Activated effector memory CD4-positive, alpha-beta T cell treated with anti-CD3 and anti-CD28 coated beads, Interleukin-2, amount 50 U/mL, for 16 hours (primary cell): ENCODE measurements at regions not wholly inside any gene's neighbourhood (a gene's known extent, or its start where the extent isn't known, plus 50 kb on each side); places are given as distances from the start of the nearest gene placed in this dataset.

Source experiments
- DNase-seq: peaks from one replicate; pipeline ENCODE4 v3.0.0-alpha.2; 2020

DNA sequence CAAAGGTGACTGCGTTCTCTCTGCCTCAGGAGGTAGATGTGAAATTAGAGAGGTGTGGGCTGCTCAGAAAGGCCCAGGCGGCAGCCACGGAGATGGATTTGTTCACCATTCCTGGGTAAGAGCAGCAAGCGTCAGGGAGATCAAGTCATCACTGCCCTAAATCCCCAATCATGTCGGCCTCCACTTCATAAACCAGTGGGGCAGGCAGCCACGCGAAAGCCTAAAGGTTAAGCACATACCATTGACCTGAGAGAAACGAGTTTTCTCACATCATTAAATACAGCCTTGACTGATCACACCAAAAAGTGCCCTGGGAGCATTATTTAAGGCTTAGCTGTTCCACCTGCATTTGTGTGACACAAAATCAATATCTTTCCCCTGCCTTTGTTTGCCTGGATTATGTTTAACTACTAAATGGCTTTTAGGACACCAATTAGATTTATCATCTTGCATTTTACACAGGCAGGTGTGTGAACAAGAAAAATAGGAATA, 50.7 kb upstream of the FOXB1 start:
- no peak for DNase-seq

DNA sequence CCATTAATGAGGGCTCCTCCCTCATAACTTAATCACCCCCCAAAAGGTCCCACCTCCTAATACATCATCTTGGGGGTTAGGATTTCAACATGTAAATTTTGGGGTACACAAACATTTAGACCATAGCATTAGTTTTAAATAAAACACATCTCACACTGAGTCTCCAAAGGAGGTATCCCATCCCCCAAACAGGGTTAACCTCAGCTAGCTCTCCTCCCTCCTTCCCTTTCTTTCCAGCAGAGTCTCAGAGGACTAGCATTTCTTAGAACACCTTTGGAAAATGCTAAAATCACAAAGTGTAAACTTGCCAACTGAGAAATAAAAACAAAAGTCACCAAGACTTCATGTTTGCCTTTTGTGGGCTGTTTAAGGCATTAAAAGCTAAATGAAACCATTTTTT, 51.2 kb upstream of the FOXB1 start:
- no peak for DNase-seq

DNA sequence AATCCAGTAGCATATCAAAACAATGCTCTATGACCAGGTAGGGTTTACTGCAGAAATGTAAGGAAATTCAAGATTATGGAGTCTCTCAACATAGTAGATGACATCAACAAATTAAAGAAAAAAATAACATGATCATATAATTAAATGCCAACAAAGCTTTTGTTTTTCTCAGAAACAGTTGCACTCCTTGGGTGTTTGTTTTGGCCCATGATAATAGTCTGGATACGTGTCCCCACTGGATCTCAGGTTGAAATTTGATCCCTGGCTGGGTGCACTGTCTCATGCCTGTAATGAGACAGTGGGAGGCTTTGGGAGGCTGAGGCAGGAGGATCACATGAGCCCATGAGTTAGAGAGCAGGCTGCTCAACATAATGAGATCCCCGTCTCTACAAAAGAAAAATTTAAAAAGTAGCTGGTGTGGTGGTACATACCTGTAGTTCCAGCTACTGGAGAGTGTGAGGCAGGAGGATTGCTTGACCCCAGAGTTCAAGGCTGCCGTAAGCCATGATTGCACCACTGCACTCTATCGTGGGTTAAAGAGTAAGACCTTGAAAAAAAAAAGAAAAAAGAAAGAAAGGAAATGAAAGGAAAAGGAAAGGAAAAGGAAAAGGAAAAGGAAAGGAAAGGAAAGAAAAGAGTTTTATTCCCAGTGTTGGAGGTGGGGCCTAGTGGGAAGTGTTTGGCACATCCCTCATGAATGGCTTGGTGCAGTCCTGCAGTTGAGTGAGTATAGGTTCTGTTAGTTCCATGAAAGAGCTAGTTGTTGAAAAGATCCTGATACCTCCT, 53.3 kb upstream of the FOXB1 start:
- no peak for DNase-seq

DNA sequence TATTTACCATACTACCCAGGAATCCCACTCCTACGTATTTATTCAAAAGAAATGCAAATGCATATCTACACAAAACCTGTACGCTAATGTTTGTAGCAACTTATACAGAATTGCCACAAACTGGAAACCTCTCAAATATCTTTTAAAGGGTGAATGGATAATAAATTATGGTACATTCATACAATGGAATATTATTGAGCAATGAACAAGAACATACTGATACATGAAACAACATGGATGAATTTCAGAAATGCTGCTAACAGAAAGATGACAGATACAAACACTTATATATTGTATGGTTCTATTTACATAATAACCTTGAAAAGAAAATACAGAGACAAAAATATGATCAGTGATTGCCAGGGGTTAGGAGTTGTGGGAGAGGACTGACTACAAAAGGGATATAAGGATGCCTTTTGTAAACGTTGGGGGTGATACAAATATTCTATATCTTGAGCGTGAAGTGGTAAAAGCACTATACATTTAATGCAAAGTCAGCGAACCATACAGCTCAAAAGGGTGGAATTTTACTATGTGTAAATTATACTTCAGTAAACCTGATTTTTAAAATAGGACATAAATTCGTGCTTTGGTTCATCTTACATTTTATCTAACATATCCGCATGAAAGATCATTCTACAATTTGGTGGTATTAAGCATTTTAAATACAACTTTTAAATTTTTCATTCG, 55.0 kb upstream of the FOXB1 start:
- DNase-seq = no peak

DNA sequence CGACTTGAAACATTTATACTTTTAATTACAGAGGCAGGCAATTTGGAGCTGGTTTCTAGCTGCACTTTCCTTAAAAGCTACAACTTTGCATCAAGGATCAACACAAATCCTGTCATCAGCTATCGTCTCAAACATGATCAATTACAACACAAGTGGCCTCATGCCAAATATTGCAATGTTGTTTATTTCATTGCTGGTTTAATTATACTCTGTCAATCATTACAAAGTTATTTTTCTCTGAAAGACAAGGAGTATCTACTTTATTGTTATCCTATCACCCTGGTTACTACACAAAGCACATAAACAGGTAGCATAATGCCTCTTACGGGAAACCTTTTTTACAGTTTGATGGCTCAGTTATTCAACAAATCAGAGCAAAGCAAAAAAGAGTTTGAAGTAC, 58.0 kb upstream of the FOXB1 start:
- no peak for DNase-seq

DNA sequence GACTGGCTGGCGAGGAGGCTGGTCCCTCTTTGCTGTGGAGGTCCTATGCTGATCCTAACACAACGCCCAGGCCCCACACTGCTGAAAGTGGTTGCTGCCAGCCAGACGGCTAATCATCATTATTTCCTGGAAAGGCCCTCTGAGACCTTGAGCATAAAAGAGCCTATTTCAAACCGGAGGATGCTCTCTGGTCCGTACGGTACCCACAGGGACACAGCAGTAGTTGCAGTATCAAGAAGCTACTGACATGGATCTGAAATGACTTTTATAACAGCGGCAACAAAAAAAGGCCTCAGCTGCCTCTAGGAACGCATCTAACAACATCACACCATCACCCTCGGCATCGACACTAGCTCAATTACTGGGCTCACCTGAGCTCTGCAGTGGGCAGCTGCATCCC, 59.1 kb upstream of the FOXB1 start:
- no peak for DNase-seq

DNA sequence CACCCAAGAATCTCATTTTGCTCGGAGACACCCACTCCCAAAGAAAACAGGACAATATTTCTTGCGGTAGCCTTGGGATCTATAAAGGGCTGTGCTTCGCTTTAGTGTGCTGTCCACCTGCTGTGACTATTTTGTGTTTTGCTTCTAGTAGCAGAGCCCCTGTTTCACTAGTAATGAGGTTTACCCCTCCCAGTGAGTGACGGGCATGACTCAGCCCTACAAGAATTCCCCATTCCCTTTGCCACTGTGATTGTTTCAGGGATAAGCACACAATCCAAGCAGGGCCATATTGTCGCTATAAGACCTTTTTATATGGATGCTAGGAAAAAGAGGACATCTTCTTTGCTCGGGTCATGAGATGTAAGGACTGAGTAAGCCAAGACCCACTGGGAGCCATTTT, 62.5 kb upstream of the FOXB1 start:
- no peak for DNase-seq

DNA sequence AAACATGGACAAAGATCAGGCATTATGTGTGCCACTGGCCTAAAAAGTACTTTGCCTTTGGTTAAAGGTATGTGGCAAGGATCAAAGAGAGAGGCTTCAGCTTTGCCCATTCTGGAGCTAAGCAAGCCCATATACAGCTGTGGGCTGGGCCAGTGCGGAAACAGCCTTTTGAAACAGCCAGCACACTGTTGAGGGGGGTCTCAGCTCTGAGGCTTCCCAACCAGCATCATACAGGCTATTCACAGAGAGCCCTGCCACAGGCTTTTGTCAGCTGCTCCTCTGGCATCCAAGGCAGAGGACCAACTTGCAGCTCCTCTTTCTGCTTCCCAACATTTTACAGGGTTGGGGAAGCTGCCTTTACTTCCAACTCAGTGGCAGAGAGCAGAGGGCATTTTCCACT, 63.2 kb upstream of the FOXB1 start:
- no peak for DNase-seq

DNA sequence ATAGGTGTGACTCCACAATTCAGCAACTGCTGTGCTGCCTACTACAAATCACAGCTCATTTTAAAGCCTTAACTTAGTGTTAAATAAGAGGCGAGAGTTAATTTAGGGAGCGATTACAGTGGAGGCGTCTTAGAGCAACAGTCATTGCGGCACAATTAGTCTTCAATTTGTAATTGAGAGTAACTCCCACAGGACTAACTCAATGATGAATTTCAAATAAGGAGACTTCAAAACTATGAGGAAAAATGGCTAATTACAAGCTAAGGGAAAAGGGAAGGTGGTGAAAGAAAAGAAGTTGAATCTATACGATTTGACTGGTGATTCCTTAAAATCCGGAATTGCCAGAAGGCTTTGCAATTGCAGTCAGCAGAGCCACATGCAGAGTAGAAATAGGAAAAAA, 63.7 kb upstream of the FOXB1 start:
- DNase-seq = no peak

DNA sequence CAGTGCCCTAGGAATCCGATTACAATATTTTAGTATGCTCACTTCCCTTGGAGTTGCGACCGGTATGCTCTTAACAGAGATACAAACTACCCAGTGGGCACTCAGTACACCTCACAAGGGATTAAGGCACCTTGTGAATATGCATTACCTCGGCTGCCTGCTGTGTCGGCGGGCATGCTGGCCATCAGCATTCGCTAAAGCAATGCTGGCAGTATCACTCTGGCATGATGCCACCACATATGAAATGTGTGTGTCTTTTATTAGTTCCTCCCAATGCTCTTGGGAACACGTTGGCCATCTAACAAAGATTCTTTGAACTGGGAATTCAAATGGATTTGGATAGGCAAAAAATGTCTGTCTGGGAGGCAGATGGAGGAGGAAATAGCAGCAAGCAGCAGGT, 67.4 kb upstream of the FOXB1 start:
- no peak for DNase-seq

DNA sequence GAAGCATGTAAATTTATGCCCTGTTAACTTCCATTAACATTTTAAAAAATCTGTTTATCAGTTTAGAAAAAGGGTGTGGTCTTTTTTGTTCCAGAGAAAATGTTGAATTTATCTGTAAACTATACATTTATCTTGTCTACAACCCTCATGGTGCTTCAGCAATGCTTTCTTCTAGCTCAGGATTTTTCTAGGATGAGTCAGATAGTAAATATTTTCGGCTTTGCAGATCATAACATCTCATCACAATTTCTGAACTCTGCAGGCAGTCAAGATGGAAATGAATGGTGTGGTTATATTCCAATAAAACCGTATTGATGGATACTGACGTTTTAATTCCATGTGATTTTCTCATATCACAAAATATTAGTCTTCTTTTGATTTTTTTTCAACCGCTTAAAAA, 70.5 kb upstream of the FOXB1 start:
- no peak for DNase-seq

DNA sequence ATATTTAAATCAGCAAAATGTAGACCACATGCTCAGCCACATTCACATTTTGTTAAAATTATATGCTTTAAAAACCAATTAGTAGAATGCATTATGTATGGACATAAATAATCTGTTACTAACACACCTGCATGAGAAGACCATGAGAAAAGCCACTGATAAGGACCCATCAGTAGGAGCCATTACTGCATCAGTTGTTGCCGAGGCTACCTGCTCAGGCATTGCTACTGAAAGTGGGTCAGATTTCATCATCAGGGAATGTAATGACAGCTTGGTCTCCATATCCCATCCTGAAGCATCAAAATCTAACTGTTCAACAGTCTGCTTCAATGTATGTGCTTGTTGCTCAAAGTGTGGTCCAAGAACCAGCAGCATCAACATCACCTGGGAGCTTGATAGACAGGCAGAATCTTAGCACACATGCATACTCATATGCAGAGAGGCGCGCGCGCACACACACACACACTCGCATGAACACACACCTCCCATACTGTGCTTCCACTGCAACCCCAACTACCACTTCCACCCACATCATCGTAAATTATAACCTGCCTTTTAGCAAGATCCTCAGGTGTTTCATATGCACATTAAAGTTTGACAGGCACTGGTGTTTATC, 72.4 kb upstream of the FOXB1 start:
- no peak for DNase-seq

DNA sequence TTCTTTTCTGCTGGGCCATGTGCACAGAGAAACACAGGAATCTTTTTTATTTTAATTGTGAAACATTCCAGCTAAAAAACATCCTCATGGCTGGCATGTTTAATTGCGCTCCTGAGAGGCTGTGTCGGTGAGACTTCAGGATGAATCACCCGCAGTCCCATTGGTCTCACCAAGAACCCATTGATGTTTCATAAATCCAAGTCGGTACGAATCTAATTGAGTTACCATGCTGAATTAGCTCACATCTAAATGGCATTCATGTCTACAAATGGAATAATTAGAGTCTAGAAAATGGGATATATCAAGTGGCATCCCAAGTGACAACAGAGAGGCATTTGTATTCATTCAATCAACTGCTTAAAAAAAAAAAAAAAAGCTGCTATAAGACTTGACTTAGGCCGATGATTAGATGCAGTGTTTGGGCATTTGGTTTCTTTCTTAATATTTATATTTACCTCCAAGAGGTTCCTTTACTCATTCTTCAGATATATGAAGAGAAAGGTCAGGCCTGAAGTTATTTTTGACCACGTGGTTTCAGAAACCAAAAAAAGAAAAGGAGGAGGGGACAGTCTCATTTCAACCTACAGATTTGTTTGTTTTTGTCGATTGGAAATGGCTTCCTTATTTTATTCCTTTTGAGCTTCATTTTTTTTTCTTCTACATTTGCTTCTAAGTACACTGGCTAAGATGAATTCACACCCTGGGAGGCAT, 79.1 kb upstream of the FOXB1 start:
- DNase-seq = no peak

DNA sequence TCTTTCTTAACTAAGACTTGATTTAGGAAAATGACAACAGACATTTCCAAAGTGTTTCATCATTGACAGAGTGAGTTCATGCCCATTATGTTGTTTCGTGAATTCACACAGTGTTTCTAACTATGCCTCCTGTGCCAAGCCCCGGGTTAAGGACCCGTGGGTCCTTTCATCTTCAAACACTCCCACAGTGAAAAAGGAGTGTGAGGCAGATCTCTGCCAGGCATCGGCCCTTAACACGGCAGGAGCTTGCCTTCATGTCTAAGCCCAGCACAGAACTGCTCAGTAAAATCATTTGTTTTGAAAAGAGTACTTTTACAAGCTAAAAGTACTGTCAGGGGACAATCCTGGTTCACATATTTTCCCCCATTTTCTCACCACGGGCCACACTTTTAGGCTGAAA, 80.0 kb upstream of the FOXB1 start:
- DNase-seq = no peak

DNA sequence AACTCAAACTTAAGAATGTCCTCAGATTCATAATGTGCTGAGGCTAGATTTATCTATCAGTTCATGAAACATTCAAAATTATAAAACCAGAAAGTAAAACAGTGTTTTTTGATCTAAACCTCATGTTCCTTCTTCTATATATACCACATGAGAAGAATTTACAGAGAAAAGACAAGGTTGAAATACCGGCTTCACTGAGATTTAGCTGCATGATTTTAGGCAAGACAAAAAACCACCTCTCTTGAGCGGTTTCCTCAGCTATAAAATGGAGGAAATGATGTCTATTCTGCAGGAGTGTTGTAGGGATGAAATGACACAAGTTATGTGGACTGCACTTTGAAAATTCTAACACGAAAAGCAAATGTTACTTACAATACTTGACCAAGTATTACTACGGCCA, 80.6 kb upstream of the FOXB1 start:
- no peak for DNase-seq

DNA sequence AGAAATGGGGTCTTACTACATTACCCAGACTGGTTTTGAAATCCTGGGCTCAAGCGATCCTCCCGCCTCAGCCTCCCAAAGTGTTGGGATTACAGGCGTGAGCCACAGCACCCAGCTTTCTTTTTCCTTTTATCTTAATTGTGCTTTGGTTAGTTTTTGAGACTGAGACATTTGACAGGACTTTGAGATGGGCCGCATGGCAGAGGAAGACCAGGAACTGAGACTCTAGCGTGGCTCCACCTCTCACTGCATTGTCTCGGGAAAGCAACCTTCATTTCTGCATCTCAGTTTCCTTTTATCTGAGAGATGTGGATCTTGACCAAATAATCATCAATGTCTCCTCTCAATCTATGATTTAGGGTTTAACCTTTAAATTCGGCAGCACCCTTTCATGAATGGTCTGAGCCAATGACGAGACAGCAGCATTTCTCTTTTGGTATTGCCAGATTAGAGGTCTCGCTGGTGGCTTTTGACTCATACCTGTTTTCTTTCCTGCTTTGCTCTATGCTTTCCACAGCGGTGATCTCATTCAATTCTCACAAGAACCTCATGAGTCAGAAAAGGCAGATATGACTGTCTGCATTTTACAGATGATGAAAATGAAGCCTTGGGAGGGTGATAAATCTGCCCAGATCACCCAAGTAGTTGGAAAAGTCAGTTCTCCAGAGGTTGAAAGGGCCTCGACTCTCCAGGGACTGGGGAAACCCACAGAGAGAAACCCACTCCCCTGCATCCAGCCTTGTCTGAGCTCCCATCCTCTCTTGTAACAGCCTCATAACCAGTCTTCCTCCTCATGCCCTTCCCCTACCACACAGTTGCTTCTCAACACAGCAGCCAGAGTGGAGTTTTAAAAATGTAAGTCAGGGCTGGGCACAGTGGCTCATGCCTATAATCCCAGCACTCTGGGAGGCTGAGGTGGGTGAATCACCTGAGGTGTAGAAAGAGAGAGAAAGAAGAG, 84.8 kb upstream of the FOXB1 start:
- DNase-seq = peak; percentile 76

DNA sequence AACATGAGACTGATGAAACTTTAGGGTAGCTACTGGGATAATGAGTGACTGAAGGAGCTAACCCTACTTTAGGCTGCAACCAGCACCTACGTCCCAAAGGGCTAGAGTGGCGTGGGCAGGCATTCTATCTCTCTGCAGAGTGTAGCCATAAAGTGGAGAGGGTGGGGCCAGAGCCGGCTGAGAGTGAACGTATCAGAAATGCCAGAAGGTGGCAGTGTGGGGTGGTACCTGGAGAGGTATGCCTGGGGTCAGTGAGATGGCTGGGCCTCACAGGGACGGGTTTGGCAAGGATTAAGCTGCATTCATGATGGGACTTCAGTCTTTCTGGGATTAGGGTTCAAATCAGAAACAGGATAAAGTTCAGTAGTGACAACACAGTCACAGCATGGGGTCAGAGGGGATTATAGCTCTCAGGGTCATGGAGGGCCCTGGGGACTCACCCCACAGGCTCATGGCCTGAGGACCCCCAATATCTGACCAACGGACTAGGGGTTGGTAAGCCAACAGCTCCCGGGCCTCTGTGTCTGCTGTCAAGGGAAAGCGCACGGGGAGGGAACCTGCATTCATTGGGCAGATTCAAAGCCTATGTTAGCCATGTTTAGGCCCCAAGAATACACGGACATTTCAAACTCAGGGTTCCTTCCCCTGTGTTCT, 86.5 kb upstream of the FOXB1 start:
- DNase-seq = peak; percentile 86

DNA sequence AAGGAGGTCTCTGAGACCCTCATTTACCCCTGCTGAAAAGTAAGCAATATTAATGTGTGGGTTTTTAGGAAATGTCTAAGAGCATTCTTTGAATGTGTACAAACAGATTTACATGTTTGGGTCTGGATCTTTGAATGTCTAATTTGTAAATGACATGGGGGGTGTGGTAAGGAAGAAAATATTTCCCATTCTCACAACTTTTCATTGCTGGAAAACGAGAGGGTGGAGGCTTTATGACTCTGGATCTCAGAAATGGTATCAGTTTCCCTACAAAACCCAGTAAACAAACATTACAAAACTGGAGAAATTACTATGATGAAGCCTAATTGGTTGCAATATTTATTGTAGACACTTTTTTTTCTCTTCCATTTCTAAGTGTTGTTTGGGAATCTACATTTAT, 98.1 kb upstream of the FOXB1 start:
- no peak for DNase-seq

DNA sequence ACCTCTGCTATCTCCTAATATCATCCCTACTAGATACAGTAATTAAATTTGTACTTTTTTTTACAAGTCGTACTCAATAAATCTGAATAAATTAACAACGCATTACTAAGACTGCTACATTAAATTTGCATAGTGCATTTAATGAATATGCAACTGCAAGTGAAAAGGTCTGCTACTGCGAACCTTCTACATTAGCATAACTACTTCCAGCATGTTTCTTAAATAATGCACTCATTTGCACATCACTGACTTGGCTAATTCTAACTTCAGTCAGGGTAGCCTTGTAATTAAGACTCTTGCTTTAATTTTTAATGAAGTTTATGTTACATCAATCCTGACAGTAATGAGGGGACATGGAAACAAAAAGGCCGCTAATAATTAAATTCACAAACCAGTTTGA, 98.9 kb upstream of the FOXB1 start:
- DNase-seq = no peak

DNA sequence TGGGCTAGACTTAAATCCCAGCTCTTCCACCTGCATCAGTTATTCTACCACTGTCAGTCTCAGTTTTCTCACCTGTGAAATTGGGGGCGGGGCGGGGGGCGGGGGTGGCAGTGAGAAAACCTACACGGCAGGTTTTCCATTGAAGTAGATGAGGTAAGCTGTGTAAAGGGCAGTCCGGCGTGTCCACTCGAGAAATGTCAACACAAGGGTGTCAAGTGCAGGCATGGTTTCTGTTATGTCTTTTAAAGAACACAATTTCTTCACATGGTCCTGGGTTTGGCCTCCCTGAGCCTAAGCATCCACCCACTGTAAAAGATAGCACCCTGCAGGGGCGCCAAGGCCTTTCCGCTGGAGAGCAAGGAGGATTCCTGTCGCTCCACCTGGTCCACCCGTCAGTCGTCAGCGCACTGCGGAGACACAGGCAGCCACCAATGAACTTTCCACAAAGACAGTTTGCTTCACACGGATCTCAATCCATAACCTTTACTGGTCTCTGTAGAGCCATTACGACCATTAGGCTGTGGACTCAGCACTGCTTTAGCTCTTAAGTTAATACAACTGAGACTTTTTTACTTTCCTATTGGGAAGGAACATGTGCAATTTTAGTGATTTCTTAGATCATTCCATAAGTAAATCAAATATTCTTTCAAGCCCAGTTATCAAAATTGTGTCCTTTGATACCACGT, 99.5 kb upstream of the FOXB1 start:
- no peak for DNase-seq

DNA sequence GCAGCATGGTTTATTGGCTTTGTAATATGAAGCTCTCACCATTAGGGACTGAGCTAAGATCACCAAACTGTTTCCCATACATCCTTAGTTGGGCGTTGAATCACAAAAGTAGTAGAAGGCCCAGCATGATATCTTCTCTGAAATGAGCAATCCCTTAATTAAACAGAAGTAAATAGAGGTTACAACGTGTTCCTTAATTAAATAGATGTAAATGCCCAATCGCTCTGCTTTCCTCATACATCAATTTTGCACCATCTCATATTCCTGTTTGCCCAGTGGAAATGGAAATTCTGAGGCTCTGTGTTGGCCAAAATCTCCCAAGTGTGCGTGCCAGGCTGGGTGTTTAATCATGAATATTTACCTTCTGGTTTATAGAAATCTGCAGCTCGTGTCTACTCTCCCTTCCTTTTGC, 107.4 kb upstream of the FOXB1 start:
- DNase-seq = no peak
